Stimulated activated CD4-positive, alpha-beta T cell treated with anti-CD3 and anti-CD28 coated beads, Interleukin-15, amount 100 ng/mL, for 24 hours (primary cell): ENCODE measurements at regions not wholly inside any gene's neighbourhood (a gene's known extent, or its start where the extent isn't known, plus 50 kb on each side); places are given as distances from the start of the nearest gene placed in this dataset.

Source experiments
- DNase-seq: peaks from one replicate; pipeline ENCODE4 v3.0.0-alpha.2; 2020

- no peak for DNase-seq
These were observed 53.7 kb upstream of the SMAD1 start for GRCh38 chr4:145427991-145428390.

- DNase-seq: no peak
These were observed 54.4 kb upstream of the SMAD1 start for GRCh38 chr4:145427221-145427620.

GRCh38 chr4:145423017-145423708, 58.5 kb upstream of the SMAD1 start:
- DNase-seq: no peak

GRCh38 chr4:145420595-145421214, 60.9 kb upstream of the SMAD1 start:
- DNase-seq: no peak

- no peak for DNase-seq
These were observed 62.9 kb upstream of the SMAD1 start for GRCh38 chr4:145418739-145419138.

GRCh38 chr4:145417348-145418130, 64.1 kb upstream of the SMAD1 start:
- DNase-seq: no peak

GRCh38 chr4:145414841-145415240, 66.8 kb upstream of the SMAD1 start:
- no peak for DNase-seq

- no peak for DNase-seq
These were observed 67.4 kb upstream of the SMAD1 start for GRCh38 chr4:145414226-145414625.

GRCh38 chr4:145406970-145407369, 74.7 kb upstream of the SMAD1 start:
- no peak for DNase-seq

GRCh38 chr4:145404761-145405160, 76.9 kb upstream of the SMAD1 start:
- no peak for DNase-seq

- no peak for DNase-seq
These were observed 85.1 kb upstream of the SMAD1 start for GRCh38 chr4:145396581-145396980.

- no peak for DNase-seq
These were observed 91.1 kb upstream of the SMAD1 start for GRCh38 chr4:145390571-145390970.

GRCh38 chr4:145389550-145389949, 92.1 kb upstream of the SMAD1 start:
- DNase-seq: no peak

- no peak for DNase-seq
These were observed 93.6 kb upstream of the SMAD1 start for GRCh38 chr4:145388043-145388442.

GRCh38 chr4:145387079-145387478, 94.6 kb upstream of the SMAD1 start:
- DNase-seq: no peak

- DNase-seq: no peak
These were observed 100.5 kb upstream of the SMAD1 start for GRCh38 chr4:145381163-145381562.

GRCh38 chr4:145380123-145380522, 101.5 kb upstream of the SMAD1 start:
- no peak for DNase-seq

GRCh38 chr4:145375416-145375815, 106.2 kb upstream of the SMAD1 start:
- DNase-seq: no peak

- DNase-seq: no peak
These were observed 129.1 kb upstream of the SMAD1 start for GRCh38 chr4:145352438-145353145.

- DNase-seq: no peak
These were observed 129.7 kb upstream of the SMAD1 start for GRCh38 chr4:145351922-145352321.

GRCh38 chr4:145351162-145351561, 130.5 kb upstream of the SMAD1 start:
- no peak for DNase-seq

- DNase-seq: no peak
These were observed 133.4 kb upstream of the SMAD1 start for GRCh38 chr4:145348291-145348690.

- DNase-seq: no peak
These were observed 134.0 kb upstream of the SMAD1 start for GRCh38 chr4:145347684-145348083.
